ENCODE measurements at regions not wholly inside any gene's neighbourhood (a gene's known extent, or its start where the extent isn't known, plus 50 kb on each side); places are given as distances from the start of the nearest gene placed in this dataset.

GRCh38 chr6:119566546-119567260 is 217.1 kb upstream of the MAN1A1 start:
- Mint-ChIP-seq H3K27me3 (ENCODE audit: insufficient read depth, unreplicated experiment) (no peaks in the 10 kb centered on the region), H3K27ac (ENCODE audit: low read depth, unreplicated experiment) (no peak overlapping the region), H3K9me3 (ENCODE audit: unreplicated experiment) (no peaks in the 10 kb centered on the region), H3K4me1 (ENCODE audit: insufficient read depth, unreplicated experiment) (no peaks in the 10 kb centered on the region), H3K4me3 (ENCODE audit: unreplicated experiment) (no peak overlapping the region), H3K36me3 (ENCODE audit: insufficient read depth, unreplicated experiment) (no peaks in the 10 kb centered on the region)
- no TSS peak for BruUV-seq (replicated peaks)
- TF ChIP-seq, protein P1, sequence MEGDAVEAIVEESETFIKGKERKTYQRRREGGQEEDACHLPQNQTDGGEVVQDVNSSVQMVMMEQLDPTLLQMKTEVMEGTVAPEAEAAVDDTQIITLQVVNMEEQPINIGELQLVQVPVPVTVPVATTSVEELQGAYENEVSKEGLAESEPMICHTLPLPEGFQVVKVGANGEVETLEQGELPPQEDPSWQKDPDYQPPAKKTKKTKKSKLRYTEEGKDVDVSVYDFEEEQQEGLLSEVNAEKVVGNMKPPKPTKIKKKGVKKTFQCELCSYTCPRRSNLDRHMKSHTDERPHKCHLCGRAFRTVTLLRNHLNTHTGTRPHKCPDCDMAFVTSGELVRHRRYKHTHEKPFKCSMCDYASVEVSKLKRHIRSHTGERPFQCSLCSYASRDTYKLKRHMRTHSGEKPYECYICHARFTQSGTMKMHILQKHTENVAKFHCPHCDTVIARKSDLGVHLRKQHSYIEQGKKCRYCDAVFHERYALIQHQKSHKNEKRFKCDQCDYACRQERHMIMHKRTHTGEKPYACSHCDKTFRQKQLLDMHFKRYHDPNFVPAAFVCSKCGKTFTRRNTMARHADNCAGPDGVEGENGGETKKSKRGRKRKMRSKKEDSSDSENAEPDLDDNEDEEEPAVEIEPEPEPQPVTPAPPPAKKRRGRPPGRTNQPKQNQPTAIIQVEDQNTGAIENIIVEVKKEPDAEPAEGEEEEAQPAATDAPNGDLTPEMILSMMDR (IDR thresholded peaks at IDR 0.05; ENCODE audit: unreplicated experiment): no peak
- no peak for DNase-seq (ENCODE audit: unreplicated experiment)
- CTCF ChIA-PET: interaction anchor here (0.7 to 1.7 kb wide), 2 partner anchors 49 to 216 kb away, joined by 3 to 4 read pairs; no protein-coding TSS in a partner anchor
- intact Hi-C loops (cut with micrococcal nuclease): no loop called here
- POLR2A ChIA-PET: no interaction called here

- H3K27me3 Mint-ChIP-seq (ENCODE audit: insufficient read depth, unreplicated experiment): no peaks in the 10 kb centered on the region
- H3K36me3 Mint-ChIP-seq (ENCODE audit: insufficient read depth, unreplicated experiment): no peaks in the 10 kb centered on the region
- intact Hi-C loops (cut with micrococcal nuclease): no loop called here
- CTCF ChIA-PET: interaction anchor here (0.7 to 1.7 kb wide), 2 partner anchors 50 to 215 kb away, joined by 3 to 4 read pairs; no protein-coding TSS in a partner anchor
- TF ChIP-seq, protein P1 (IDR thresholded peaks at IDR 0.05; ENCODE audit: unreplicated experiment): no peak
- POLR2A ChIA-PET: interaction anchor here (0.6 kb wide), 1 partner anchor 34 kb away, joined by 3 read pairs; no protein-coding TSS in a partner anchor
- no peak overlapping the region for H3K27ac Mint-ChIP-seq (ENCODE audit: low read depth, unreplicated experiment)
- DNase-seq (ENCODE audit: unreplicated experiment): no peak
- H3K4me3 Mint-ChIP-seq (ENCODE audit: unreplicated experiment): no peak overlapping the region
- no peaks in the 10 kb centered on the region for H3K9me3 Mint-ChIP-seq (ENCODE audit: unreplicated experiment)
- BruUV-seq (replicated peaks): no TSS peak
- no peaks in the 10 kb centered on the region for H3K4me1 Mint-ChIP-seq (ENCODE audit: insufficient read depth, unreplicated experiment)
Observed at GRCh38 chr6:119565893-119566292, 216.3 kb upstream of the MAN1A1 start.

DNA sequence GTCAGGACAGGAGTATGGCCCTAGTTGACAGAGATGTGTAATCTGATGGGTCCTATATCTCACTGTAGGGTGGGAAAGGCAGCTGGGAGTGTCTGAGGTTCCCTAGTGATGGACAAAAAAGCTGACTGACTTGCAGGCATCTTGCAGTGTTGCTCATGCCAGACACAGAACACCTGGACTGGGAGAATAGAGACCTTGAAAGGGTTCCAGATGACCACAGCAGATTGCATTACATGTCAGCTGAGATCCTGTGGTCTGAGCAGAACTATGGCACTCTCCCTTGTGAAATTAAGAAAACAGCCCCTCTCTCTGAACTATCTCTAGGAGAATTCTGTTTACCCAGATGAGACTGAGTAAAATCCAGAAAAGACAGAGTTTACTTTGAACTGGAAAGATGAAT is 212.6 kb upstream of the MAN1A1 start:
- Mint-ChIP-seq H3K4me1 (ENCODE audit: insufficient read depth, unreplicated experiment) (no peaks in the 10 kb centered on the region), H3K36me3 (ENCODE audit: insufficient read depth, unreplicated experiment) (no peaks in the 10 kb centered on the region), H3K27ac (ENCODE audit: low read depth, unreplicated experiment) (no peak overlapping the region), H3K4me3 (ENCODE audit: unreplicated experiment) (no peak overlapping the region), H3K27me3 (ENCODE audit: insufficient read depth, unreplicated experiment) (no peaks in the 10 kb centered on the region), H3K9me3 (ENCODE audit: unreplicated experiment) (no peaks in the 10 kb centered on the region)
- CTCF ChIA-PET: interaction anchor here (0.6 to 0.7 kb wide), 2 partner anchors 107 to 376 kb away, joined by 3 read pairs; no protein-coding TSS in a partner anchor
- POLR2A ChIA-PET: no interaction called here
- BruUV-seq (replicated peaks): no TSS peak
- intact Hi-C loops (cut with micrococcal nuclease): no loop called here
- no peak for DNase-seq (ENCODE audit: unreplicated experiment)
- TF ChIP-seq, protein P1 (IDR thresholded peaks at IDR 0.05; ENCODE audit: unreplicated experiment): no peak

DNA sequence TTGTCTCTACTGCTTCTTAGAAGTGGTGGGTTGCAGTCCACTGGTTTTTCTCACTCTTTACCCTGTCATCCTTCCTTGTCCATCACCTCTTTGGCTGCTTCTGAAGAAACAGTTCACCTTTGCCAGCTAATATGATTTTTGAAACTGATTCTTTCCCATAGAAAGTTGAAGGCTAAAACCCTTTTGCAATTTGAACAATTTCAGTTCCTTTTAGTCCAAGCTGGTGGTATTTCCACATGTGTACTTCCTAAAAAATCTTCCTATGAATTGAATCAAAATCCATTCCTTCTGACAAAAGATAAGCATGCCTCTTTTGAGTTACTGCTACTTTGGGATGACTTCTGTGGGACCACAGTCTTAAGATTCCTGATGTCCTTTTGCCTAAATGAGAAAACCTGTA is 210.0 kb upstream of the MAN1A1 start:
- no peak for DNase-seq (ENCODE audit: unreplicated experiment)
- ChIA-PET CTCF (no interaction called here), POLR2A (no interaction called here)
- TF ChIP-seq, protein P1 (IDR thresholded peaks at IDR 0.05; ENCODE audit: unreplicated experiment): no peak
- Mint-ChIP-seq H3K27ac (ENCODE audit: low read depth, unreplicated experiment) (no peak overlapping the region), H3K4me1 (ENCODE audit: insufficient read depth, unreplicated experiment) (no peaks in the 10 kb centered on the region), H3K27me3 (ENCODE audit: insufficient read depth, unreplicated experiment) (no peaks in the 10 kb centered on the region), H3K36me3 (ENCODE audit: insufficient read depth, unreplicated experiment) (no peaks in the 10 kb centered on the region), H3K9me3 (ENCODE audit: unreplicated experiment) (peaks cover under 1% of the 10 kb centered on the region), H3K4me3 (ENCODE audit: unreplicated experiment) (no peak overlapping the region)
- BruUV-seq (replicated peaks): no TSS peak
- intact Hi-C loops (cut with micrococcal nuclease): no loop called here
